Progenitor cell of endocrine pancreas (in vitro differentiated cells): ENCODE measurements at regions not wholly inside any gene's neighbourhood (a gene's known extent, or its start where the extent isn't known, plus 50 kb on each side); places are given as distances from the start of the nearest gene placed in this dataset.

ENCODE experiments used
- DNase-seq: peaks from one replicate; pipeline ENCODE4 v3.0.0; 2021; ENCODE audit warnings: low spot score; ENCODE audit not compliant: unreplicated experiment
- H3K27ac Mint-ChIP-seq: 2 replicates; pipeline ENCODE4 v1.8.0; 2021; ENCODE audit warnings: mild to moderate bottlenecking, moderate library complexity, mixed read lengths
- H3K27me3 Mint-ChIP-seq: 2 replicates; pipeline ENCODE4 v1.8.0; 2021; ENCODE audit warnings: mixed read lengths
- H3K36me3 Mint-ChIP-seq: 2 replicates; pipeline ENCODE4 v1.8.0; 2022; ENCODE audit warnings: mixed read lengths; ENCODE audit not compliant: insufficient read depth
- H3K4me1 Mint-ChIP-seq: 2 replicates; pipeline ENCODE4 v1.8.0; 2021; ENCODE audit warnings: low read depth, mixed read lengths
- H3K4me3 Mint-ChIP-seq: 2 replicates; pipeline ENCODE4 v1.8.0; 2021; ENCODE audit warnings: low read depth, mild to moderate bottlenecking, moderate library complexity, mixed read lengths
- H3K9me3 Mint-ChIP-seq: 2 replicates; pipeline ENCODE4 v1.8.0; 2021; ENCODE audit warnings: low read depth, mixed read lengths
- CTCF ChIP-seq: fragments of 200-600 bp; sonication (generic); IDR thresholded peaks from one replicate; pipeline ENCODE4 v1.5.0; 2021; ENCODE audit warnings: antibody characterized with exemption, mild to moderate bottlenecking; ENCODE audit not compliant: unreplicated experiment

GRCh38 chrX:45502396-45502795 is 301.7 kb upstream of the DIPK2B start:
- no peak for TF ChIP-seq CTCF
- H3K9me3 Mint-ChIP-seq: peaks cover 41% of the 10 kb centered on the region
- H3K4me1 Mint-ChIP-seq: peaks cover 6% of the 10 kb centered on the region

GRCh38 chrX:45497290-45497689 is 296.6 kb upstream of the DIPK2B start:
- Mint-ChIP-seq H3K4me3 (no peak overlapping the region), H3K27me3 (no peaks in the 10 kb centered on the region), H3K4me1 (no peaks in the 10 kb centered on the region), H3K27ac (no peak overlapping the region), H3K9me3 (peaks cover 57% of the 10 kb centered on the region), H3K36me3 (peaks cover 2% of the 10 kb centered on the region)
- no peak for TF ChIP-seq CTCF
- no peak for DNase-seq

More at GRCh38 chrX:45502396-45502795, 301.7 kb upstream of the DIPK2B start:
- H3K36me3 Mint-ChIP-seq: peaks cover 1% of the 10 kb centered on the region
- H3K27ac Mint-ChIP-seq: no peak overlapping the region
- H3K4me3 Mint-ChIP-seq: no peak overlapping the region
- no peaks in the 10 kb centered on the region for H3K27me3 Mint-ChIP-seq
- no peak for DNase-seq

- no peaks in the 10 kb centered on the region for H3K4me1 Mint-ChIP-seq
- no peak overlapping the region for H3K27ac Mint-ChIP-seq
- no peaks in the 10 kb centered on the region for H3K36me3 Mint-ChIP-seq
- TF ChIP-seq CTCF: no peak
- peaks cover 35% of the 10 kb centered on the region for H3K9me3 Mint-ChIP-seq
- DNase-seq: no peak
- H3K27me3 Mint-ChIP-seq: no peaks in the 10 kb centered on the region
- H3K4me3 Mint-ChIP-seq: no peak overlapping the region
Measured at GRCh38 chrX:45485719-45486118, 285.0 kb upstream of the DIPK2B start.

- no peak overlapping the region for H3K4me3 Mint-ChIP-seq
- no peaks in the 10 kb centered on the region for H3K4me1 Mint-ChIP-seq
- H3K27me3 Mint-ChIP-seq: no peaks in the 10 kb centered on the region
- TF ChIP-seq CTCF: no peak
- DNase-seq: no peak
- H3K9me3 Mint-ChIP-seq: peaks cover 33% of the 10 kb centered on the region
- H3K27ac Mint-ChIP-seq: no peak overlapping the region
- no peaks in the 10 kb centered on the region for H3K36me3 Mint-ChIP-seq
Measured at GRCh38 chrX:45479835-45480422, 279.3 kb upstream of the DIPK2B start.

- no peak overlapping the region for H3K27ac Mint-ChIP-seq
- no peaks in the 10 kb centered on the region for H3K27me3 Mint-ChIP-seq
- no peak for DNase-seq
- peaks cover 33% of the 10 kb centered on the region for H3K9me3 Mint-ChIP-seq
- H3K36me3 Mint-ChIP-seq: no peaks in the 10 kb centered on the region
- H3K4me3 Mint-ChIP-seq: no peak overlapping the region
- no peaks in the 10 kb centered on the region for H3K4me1 Mint-ChIP-seq
- no peak for TF ChIP-seq CTCF
Measured at GRCh38 chrX:45479196-45479834, 278.6 kb upstream of the DIPK2B start.
